Inferior parietal cortex (tissue), 1 donor: ENCODE measurements at regions not wholly inside any gene's neighbourhood (a gene's known extent, or its start where the extent isn't known, plus 50 kb on each side); places are given as distances from the start of the nearest gene placed in this dataset.

Experiments
- DNase-seq: peaks from one replicate; pipeline ENCODE4 v3.0.0-alpha.2; 2016; ENCODE audit errors: extremely low spot score

- no peak for DNase-seq
Measured at GRCh38 chr21:43364261-43364510, 62.7 kb downstream of the SIK1 start.

GRCh38 chr21:43363506-43364260 is 63.2 kb downstream of the SIK1 start:
- no peak for DNase-seq

GRCh38 chr21:43362915-43363314 is 64.0 kb downstream of the SIK1 start:
- no peak for DNase-seq

GRCh38 chr21:43362321-43362791 is 64.6 kb downstream of the SIK1 start:
- peak; percentile 26 for DNase-seq

- DNase-seq, result no peak
Measured at GRCh38 chr21:43361493-43362296, 65.2 kb downstream of the SIK1 start.

- DNase-seq, result no peak
Measured at GRCh38 chr21:43361127-43361492, 65.8 kb downstream of the SIK1 start.

GRCh38 chr21:43360441-43361126 is 66.3 kb downstream of the SIK1 start:
- DNase-seq, result no peak

GRCh38 chr21:43358940-43359822 is 67.8 kb downstream of the SIK1 start:
- DNase-seq, result no peak

- no peak for DNase-seq
Measured at GRCh38 chr21:43357715-43358430, 69.1 kb downstream of the SIK1 start.

GRCh38 chr21:43355925-43356289 is 71.0 kb downstream of the SIK1 start:
- DNase-seq, result no peak

GRCh38 chr21:43355266-43355924 is 71.5 kb downstream of the SIK1 start:
- DNase-seq, result no peak

- DNase-seq, result no peak
Measured at GRCh38 chr21:43354666-43355065, 72.3 kb downstream of the SIK1 start.

- no peak for DNase-seq
Measured at GRCh38 chr21:43354026-43354420, 72.9 kb downstream of the SIK1 start.

- no peak for DNase-seq
Measured at GRCh38 chr21:43353282-43354025, 73.5 kb downstream of the SIK1 start.

- DNase-seq, result no peak
Measured at GRCh38 chr21:43352568-43353281, 74.2 kb downstream of the SIK1 start.

- no peak for DNase-seq
Measured at GRCh38 chr21:43352154-43352537, 74.8 kb downstream of the SIK1 start.

GRCh38 chr21:43351501-43352153 is 75.3 kb downstream of the SIK1 start:
- no peak for DNase-seq

- DNase-seq, result no peak
Measured at GRCh38 chr21:43349644-43350043, 77.3 kb downstream of the SIK1 start.

GRCh38 chr21:43348801-43349261 is 78.1 kb downstream of the SIK1 start:
- no peak for DNase-seq
